Mesenchymal stem cell (in vitro differentiated cells and primary cell): ENCODE measurements at regions not wholly inside any gene's neighbourhood (a gene's known extent, or its start where the extent isn't known, plus 50 kb on each side); places are given as distances from the start of the nearest gene placed in this dataset.

Source experiments
- DNase-seq: peaks from one replicate; pipeline ENCODE4 v3.0.0-alpha.2; 2013
- H2AFZ ChIP-seq: one replicate; pipeline ENCODE4 v1.6.1; 2013; ENCODE audit warnings: low read depth, mild to moderate bottlenecking, control low read depth, inconsistent platforms, low read length, moderate library complexity
- H2AK5ac ChIP-seq: 2 replicates; pipeline ENCODE4 v1.6.1; 2013; ENCODE audit warnings: low read length, moderate library complexity, mild to moderate bottlenecking, inconsistent platforms; ENCODE audit not compliant: severe bottlenecking
- H2BK120ac ChIP-seq: one replicate; pipeline ENCODE4 v1.6.1; 2013; ENCODE audit warnings: low read depth, mild to moderate bottlenecking, inconsistent platforms, low read length, moderate library complexity
- H2BK12ac ChIP-seq, 2 experiments: one replicate each; pipeline ENCODE4 v1.6.1; 2013; ENCODE audit warnings: inconsistent platforms in 2 of 2, low read length in 2 of 2, mild to moderate bottlenecking in 2 of 2, moderate library complexity in 2 of 2, control low read depth in 1 of 2
- H2BK15ac ChIP-seq: one replicate; pipeline ENCODE4 v1.6.1; 2013; ENCODE audit warnings: mild to moderate bottlenecking, low read depth, inconsistent platforms; ENCODE audit not compliant: poor library complexity, severe bottlenecking
- H2BK5ac ChIP-seq: 2 replicates; pipeline ENCODE4 v1.6.1; 2013; ENCODE audit warnings: low read depth, mild to moderate bottlenecking, low read length, control low read depth, inconsistent platforms; ENCODE audit not compliant: poor library complexity, severe bottlenecking
- H3K14ac ChIP-seq, 2 experiments: one replicate each; pipeline ENCODE4 v1.6.1; 2013; ENCODE audit warnings: inconsistent platforms in 2 of 2, low read length in 2 of 2, control low read depth in 1 of 2, mild to moderate bottlenecking in 1 of 2, moderate library complexity in 1 of 2
- H3K18ac ChIP-seq, 2 experiments: one replicate each; pipeline ENCODE4 v1.6.1; 2013; ENCODE audit warnings: inconsistent platforms in 2 of 2, low read length in 2 of 2, control low read depth in 1 of 2, low read depth in 1 of 2, mild to moderate bottlenecking in 1 of 2
- H3K23ac ChIP-seq, 2 experiments: one replicate each; pipeline ENCODE4 v1.6.1; 2013; ENCODE audit warnings: inconsistent platforms in 2 of 2, low read length in 2 of 2, mild to moderate bottlenecking in 2 of 2, moderate library complexity in 2 of 2, control low read depth in 1 of 2
- H3K27ac ChIP-seq: 2 replicates; pipeline ENCODE4 v1.5.1; 2013; ENCODE audit warnings: mild to moderate bottlenecking, moderate library complexity, low read length, control low read depth, inconsistent platforms; ENCODE audit not compliant: poor library complexity, severe bottlenecking
- H3K27me3 ChIP-seq, 2 experiments: 2 replicates each; pipeline versions ENCODE4 v1.6.1 to v1.7.0; 2013; ENCODE audit warnings: low read length in 2 of 2, mild to moderate bottlenecking in 2 of 2, moderate library complexity in 2 of 2, control low read depth in 1 of 2, inconsistent platforms in 1 of 2; ENCODE audit not compliant: control insufficient read depth in 1 of 2, insufficient read depth in 1 of 2
- H3K36me3 ChIP-seq, 2 experiments: 2 replicates each; pipeline versions ENCODE4 v1.6.1 to v1.7.0; 2013; ENCODE audit warnings: low read length in 2 of 2, control low read depth in 1 of 2, inconsistent platforms in 1 of 2, low read depth in 1 of 2, mild to moderate bottlenecking in 1 of 2; ENCODE audit not compliant: insufficient read depth in 2 of 2, control insufficient read depth in 1 of 2
- H3K4ac ChIP-seq, 2 experiments: one replicate each; pipeline ENCODE4 v1.6.1; 2013; ENCODE audit warnings: inconsistent platforms in 2 of 2, low read length in 2 of 2, mild to moderate bottlenecking in 2 of 2, moderate library complexity in 2 of 2, control low read depth in 1 of 2, low read depth in 1 of 2
- H3K4me1 ChIP-seq: 2 replicates; pipeline ENCODE4 v1.6.1; 2013; ENCODE audit warnings: low read depth, low read length, control low read depth; ENCODE audit not compliant: control insufficient read depth, insufficient read depth
- H3K4me2 ChIP-seq: 2 replicates; pipeline ENCODE4 v1.6.1; 2013; ENCODE audit warnings: low read length, mild to moderate bottlenecking, inconsistent platforms; ENCODE audit not compliant: poor library complexity, severe bottlenecking
- H3K4me3 ChIP-seq, 2 experiments: 2 replicates each; pipeline versions ENCODE4 v1.5.1 to v1.7.0; 2013; ENCODE audit warnings: low read length in 2 of 2, mild to moderate bottlenecking in 2 of 2, control low read depth in 1 of 2, low read depth in 1 of 2; ENCODE audit not compliant: insufficient read depth in 1 of 2
- H3K79me1 ChIP-seq: replicated peaks from 2 replicates; pipeline ENCODE4 v1.6.1; 2013; ENCODE audit warnings: mild to moderate bottlenecking, control low read depth, low read length, inconsistent platforms; ENCODE audit not compliant: poor library complexity, severe bottlenecking
- H3K9ac ChIP-seq: 2 replicates; pipeline ENCODE4 v1.7.0; 2013; ENCODE audit warnings: mild to moderate bottlenecking, low read length, moderate library complexity
- H3K9me3 ChIP-seq: 2 replicates; pipeline ENCODE4 v1.7.0; 2013; ENCODE audit warnings: mild to moderate bottlenecking, low read length; ENCODE audit not compliant: control insufficient read depth
- H4K8ac ChIP-seq: one replicate; pipeline ENCODE4 v1.6.1; 2013; ENCODE audit warnings: inconsistent platforms, mild to moderate bottlenecking, low read length, moderate library complexity
- H4K91ac ChIP-seq: one replicate; pipeline ENCODE4 v1.6.1; 2013; ENCODE audit warnings: mild to moderate bottlenecking, low read length, inconsistent platforms
- WGBS: methylation state at CpG from one replicate; pipeline ENCODE4 v1.1.7; 2013; ENCODE audit warnings: mixed read lengths; 5-methylcytosine and 5-hydroxymethylcytosine counted together

- peak overlapping the region; percentile 26 for H3K27ac ChIP-seq
- H3K4me1 ChIP-seq: peaks cover 18% of the 10 kb centered on the region
- peak overlapping the region; percentile 2 for H2AK5ac ChIP-seq
- H2BK12ac ChIP-seq: no peak overlapping the region
- H2BK15ac ChIP-seq: no peak overlapping the region
- H3K18ac ChIP-seq: no peak overlapping the region
- no peak overlapping the region for H2BK5ac ChIP-seq
- H3K9me3 ChIP-seq: no peaks in the 10 kb centered on the region
- no peak overlapping the region for H4K8ac ChIP-seq
- H3K79me1 ChIP-seq: no peaks in the 10 kb centered on the region
- H4K91ac ChIP-seq: no peak overlapping the region
- 67% methylated on average over 4 of the region's 7 CpGs for WGBS
- H3K27me3 ChIP-seq: no peaks in the 10 kb centered on the region
- H3K36me3 ChIP-seq: no peaks in the 10 kb centered on the region
- no peak overlapping the region for H3K4me3 ChIP-seq
- no peak overlapping the region for H3K23ac ChIP-seq
- DNase-seq: no peak
- no peak overlapping the region for H2BK120ac ChIP-seq
- H3K14ac ChIP-seq: no peak overlapping the region
- no peak overlapping the region for H3K4ac ChIP-seq
- no peak overlapping the region for H2AFZ ChIP-seq
- no peak overlapping the region for H3K9ac ChIP-seq
- no peak overlapping the region for H3K4me2 ChIP-seq
These were observed 165.5 kb downstream of the SYK start for GRCh38 chr9:90967145-90967538.

DNA sequence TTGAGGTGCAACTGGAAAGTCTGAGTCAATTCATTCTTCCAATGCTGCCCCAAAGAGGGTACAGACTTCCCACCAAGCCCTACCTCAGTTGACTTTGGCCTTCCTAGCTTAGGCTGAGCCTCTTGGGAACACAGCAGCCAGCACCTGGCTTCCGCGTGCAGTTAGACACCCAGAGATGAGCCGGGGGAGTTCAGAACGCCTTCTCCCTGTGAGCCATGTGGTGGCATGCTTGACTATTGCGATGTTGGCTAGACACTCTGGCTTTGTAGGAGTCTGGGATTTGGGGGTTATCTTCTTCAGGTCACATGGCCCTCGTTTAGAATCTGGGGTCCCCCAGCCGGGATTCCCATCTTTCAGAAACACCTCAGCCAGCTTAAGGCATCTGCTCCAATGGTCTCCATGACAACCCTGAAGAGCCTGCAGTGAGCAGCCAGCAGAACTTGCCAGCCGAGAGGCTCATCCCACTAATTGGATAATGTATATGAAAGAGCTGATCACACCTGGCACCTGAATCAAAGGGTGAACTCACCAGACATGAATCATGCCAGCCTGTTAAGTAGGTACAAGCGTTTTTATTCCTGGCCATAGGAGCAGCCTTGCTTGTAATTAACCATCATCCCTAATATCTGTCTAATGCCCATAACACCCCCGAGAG, 167.5 kb downstream of the SYK start:
- Histone ChIP-seq H3K4me3 (no peak overlapping the region), H2BK15ac (no peak overlapping the region), H2AK5ac (peak overlapping the region; percentile 73), H4K8ac (no peak overlapping the region), H3K14ac (no peak overlapping the region), H3K79me1 (no peaks in the 10 kb centered on the region), H2BK12ac (no peak overlapping the region), H3K27me3 (no peaks in the 10 kb centered on the region), H4K91ac (no peak overlapping the region), H3K36me3 (no peaks in the 10 kb centered on the region), H2BK5ac (no peak overlapping the region), H3K18ac (no peak overlapping the region), H3K9me3 (no peaks in the 10 kb centered on the region), H3K4ac (no peak overlapping the region), H3K9ac (no peak overlapping the region), H3K4me2 (no peak overlapping the region), H3K4me1 (peaks cover 19% of the 10 kb centered on the region), H3K23ac (no peak overlapping the region), H2BK120ac (no peak overlapping the region), H2AFZ (no peak overlapping the region), H3K27ac (no peak overlapping the region)
- 97% methylated on average over 6 of the region's 10 CpGs for WGBS
- no peak for DNase-seq

- H2AFZ ChIP-seq: no peak overlapping the region
- H3K27ac ChIP-seq: no peak overlapping the region
- no peaks in the 10 kb centered on the region for H3K9me3 ChIP-seq
- H3K9ac ChIP-seq: no peak overlapping the region
- no peak overlapping the region for H3K4ac ChIP-seq
- no peak overlapping the region for H2BK12ac ChIP-seq
- H3K4me3 ChIP-seq: no peak overlapping the region
- H4K8ac ChIP-seq: no peak overlapping the region
- H3K18ac ChIP-seq: no peak overlapping the region
- H3K23ac ChIP-seq: no peak overlapping the region
- peak overlapping the region; percentile 3 for H2AK5ac ChIP-seq
- no peak for DNase-seq
- H3K27me3 ChIP-seq: no peaks in the 10 kb centered on the region
- H2BK120ac ChIP-seq: no peak overlapping the region
- WGBS: 84% methylated on average over 9 of the region's 9 CpGs
- H3K4me2 ChIP-seq: no peak overlapping the region
- H2BK5ac ChIP-seq: no peak overlapping the region
- no peaks in the 10 kb centered on the region for H3K79me1 ChIP-seq
- no peak overlapping the region for H2BK15ac ChIP-seq
- H3K36me3 ChIP-seq: no peaks in the 10 kb centered on the region
- no peak overlapping the region for H3K14ac ChIP-seq
- peaks cover 15% of the 10 kb centered on the region for H3K4me1 ChIP-seq
- H4K91ac ChIP-seq: peak overlapping the region; percentile 41
These were observed 169.0 kb downstream of the SYK start for GRCh38 chr9:90970608-90971007.

DNA sequence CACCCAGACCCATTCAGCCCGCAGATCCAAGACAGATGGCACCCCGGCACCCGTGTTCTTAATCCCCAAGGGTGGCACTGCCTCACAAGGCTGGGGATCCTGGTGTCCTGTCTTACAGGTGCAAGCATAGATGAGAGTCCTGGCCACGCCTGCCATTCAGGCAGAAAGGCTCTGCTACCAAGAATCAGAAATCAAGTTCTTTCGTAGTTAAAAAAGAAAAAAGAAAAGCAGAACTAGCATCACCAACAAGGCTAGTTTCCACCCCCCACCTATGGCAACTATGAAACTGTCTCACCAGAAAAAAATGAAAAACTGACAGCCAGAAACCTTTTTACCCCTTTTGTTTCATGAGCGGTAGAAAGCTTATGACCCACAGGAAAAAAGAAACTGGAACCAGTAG, 170.4 kb downstream of the SYK start:
- no peak overlapping the region for H3K4me2 ChIP-seq
- no peaks in the 10 kb centered on the region for H3K27me3 ChIP-seq
- no peak overlapping the region for H3K4me3 ChIP-seq
- H3K9ac ChIP-seq: no peak overlapping the region
- no peaks in the 10 kb centered on the region for H3K9me3 ChIP-seq
- H3K27ac ChIP-seq: no peak overlapping the region
- no peak overlapping the region for H3K18ac ChIP-seq
- peaks cover 9% of the 10 kb centered on the region for H3K4me1 ChIP-seq
- no peak overlapping the region for H3K4ac ChIP-seq
- H3K14ac ChIP-seq: peak overlapping the region in 1 of 2 experiments; percentile 1
- H3K36me3 ChIP-seq: no peaks in the 10 kb centered on the region
- DNase-seq: no peak
- H4K91ac ChIP-seq: no peak overlapping the region
- H2AK5ac ChIP-seq: no peak overlapping the region
- no peak overlapping the region for H2BK120ac ChIP-seq
- H3K23ac ChIP-seq: no peak overlapping the region
- H2AFZ ChIP-seq: no peak overlapping the region
- H2BK15ac ChIP-seq: no peak overlapping the region
- WGBS: 96% methylated on average over 6 of the region's 6 CpGs
- no peak overlapping the region for H2BK12ac ChIP-seq
- no peak overlapping the region for H2BK5ac ChIP-seq
- no peak overlapping the region for H4K8ac ChIP-seq
- H3K79me1 ChIP-seq: no peaks in the 10 kb centered on the region
